ENCODE measurements at regions not wholly inside any gene's neighbourhood (a gene's known extent, or its start where the extent isn't known, plus 50 kb on each side); places are given as distances from the start of the nearest gene placed in this dataset.

DNA sequence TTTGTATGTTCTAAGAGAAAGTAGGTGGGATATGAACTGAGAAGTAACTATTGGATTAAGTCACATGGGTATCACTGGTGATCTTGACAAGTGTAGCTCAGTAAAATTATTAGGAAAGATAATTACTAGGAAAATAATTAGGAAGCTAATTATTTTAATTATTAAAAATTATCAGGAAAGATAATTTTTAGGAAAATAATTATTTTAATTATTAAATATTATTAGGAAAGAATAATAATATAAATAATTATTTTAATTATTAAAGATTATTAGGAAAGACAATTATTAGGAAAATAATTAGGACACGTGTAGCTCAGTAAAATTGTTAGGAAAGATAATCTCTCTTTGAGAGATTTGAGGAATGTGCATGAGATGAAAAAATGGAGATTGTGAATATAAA lies 623.4 kb upstream of the PIK3C3 start:
- DNase-seq (ENCODE audit: low read depth): no peak
- H3K4me3 ChIP-seq (ENCODE audit: low read depth, low read length): no peak overlapping the region
- TF ChIP-seq, protein P1, sequence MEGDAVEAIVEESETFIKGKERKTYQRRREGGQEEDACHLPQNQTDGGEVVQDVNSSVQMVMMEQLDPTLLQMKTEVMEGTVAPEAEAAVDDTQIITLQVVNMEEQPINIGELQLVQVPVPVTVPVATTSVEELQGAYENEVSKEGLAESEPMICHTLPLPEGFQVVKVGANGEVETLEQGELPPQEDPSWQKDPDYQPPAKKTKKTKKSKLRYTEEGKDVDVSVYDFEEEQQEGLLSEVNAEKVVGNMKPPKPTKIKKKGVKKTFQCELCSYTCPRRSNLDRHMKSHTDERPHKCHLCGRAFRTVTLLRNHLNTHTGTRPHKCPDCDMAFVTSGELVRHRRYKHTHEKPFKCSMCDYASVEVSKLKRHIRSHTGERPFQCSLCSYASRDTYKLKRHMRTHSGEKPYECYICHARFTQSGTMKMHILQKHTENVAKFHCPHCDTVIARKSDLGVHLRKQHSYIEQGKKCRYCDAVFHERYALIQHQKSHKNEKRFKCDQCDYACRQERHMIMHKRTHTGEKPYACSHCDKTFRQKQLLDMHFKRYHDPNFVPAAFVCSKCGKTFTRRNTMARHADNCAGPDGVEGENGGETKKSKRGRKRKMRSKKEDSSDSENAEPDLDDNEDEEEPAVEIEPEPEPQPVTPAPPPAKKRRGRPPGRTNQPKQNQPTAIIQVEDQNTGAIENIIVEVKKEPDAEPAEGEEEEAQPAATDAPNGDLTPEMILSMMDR (conservative IDR thresholded peaks at IDR 0.05; ENCODE audit: low read depth, low read length): no peak

DNA sequence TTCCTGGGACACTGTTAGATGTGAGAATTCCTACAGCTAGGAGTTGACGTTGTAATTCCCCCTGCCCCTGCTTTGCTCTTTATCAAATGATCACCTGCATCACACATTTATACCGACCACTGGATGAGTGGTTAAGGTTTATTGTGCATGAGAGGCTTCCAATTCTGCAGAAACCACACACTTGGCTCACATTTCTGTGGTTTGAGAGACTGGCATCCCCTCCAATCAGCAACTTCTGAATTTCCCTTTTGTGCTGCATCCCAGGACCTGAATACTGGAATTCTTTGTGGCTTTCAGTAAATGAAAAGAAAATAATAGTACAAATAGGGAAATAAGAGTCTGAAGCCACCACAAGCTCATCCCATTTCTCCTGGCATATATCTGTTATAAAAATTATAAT lies 628.7 kb upstream of the PIK3C3 start:
- no peak overlapping the region for H3K4me3 ChIP-seq (ENCODE audit: low read depth, low read length)
- TF ChIP-seq, protein P1 (conservative IDR thresholded peaks at IDR 0.05; ENCODE audit: low read depth, low read length): no peak
- peak; percentile 68 for DNase-seq (ENCODE audit: low read depth)

DNA sequence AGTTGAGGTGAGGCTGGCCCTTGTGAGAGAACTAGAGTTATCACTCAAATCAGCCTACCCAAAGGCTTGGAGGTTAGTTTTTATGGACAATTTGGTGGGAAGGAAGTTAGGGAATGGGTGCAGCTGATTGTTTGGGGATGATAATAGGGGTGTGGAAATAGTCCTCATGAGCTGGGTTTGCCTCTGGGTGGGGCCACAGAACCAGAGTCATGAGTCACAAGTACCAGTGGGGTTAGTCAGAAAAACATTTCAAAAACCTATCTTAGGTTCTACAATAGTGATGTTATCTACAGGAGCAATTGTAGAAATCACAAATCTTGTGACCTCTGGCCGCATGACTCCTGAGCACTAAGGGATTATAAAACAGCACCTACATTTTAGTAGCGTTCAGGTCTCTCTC lies 630.1 kb upstream of the PIK3C3 start:
- TF ChIP-seq, protein P1 (conservative IDR thresholded peaks at IDR 0.05; ENCODE audit: low read depth, low read length): no peak
- no peak overlapping the region for H3K4me3 ChIP-seq (ENCODE audit: low read depth, low read length)
- DNase-seq (ENCODE audit: low read depth): peak; percentile 11

DNA sequence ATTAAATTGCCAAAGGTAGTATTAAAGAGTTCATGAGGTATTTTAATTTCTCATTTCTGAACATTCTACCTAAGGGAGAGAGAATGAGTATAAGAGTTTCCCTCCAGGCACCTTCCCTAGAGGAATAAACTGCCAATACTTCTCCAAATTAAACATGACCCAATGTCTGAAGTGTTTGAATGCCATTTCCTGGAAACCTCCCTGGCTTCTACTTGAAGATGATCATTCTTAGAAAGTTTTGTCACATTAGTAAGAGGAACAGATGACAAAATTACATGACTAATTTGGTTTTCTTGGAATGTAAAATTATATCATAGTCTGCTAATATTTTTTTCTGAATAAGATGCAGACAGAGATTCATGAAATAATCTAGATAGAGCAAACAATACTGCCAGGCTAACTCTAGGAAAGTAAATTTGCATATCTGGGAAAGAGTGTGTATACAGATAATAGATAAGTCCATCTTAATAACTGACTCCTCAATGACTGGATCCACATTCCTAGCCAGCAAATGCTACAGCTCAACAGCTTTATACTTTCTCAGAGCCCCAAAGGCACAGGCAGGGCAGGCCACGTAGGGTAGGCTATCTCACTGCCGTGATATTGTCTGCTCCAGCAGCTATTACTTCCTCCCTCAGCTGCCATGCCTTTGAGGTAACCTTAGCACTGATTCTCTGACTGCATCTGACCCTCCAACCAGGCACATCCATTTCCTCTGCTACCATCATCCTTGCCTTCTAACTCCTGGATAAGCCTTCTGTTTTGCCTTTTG lies 630.8 kb upstream of the PIK3C3 start:
- TF ChIP-seq, protein P1 (conservative IDR thresholded peaks at IDR 0.05; ENCODE audit: low read depth, low read length): no peak
- no peak overlapping the region for H3K4me3 ChIP-seq (ENCODE audit: low read depth, low read length)
- no peak for DNase-seq (ENCODE audit: low read depth)

GRCh38 chr18:41323044-41323443 lies 632.0 kb upstream of the PIK3C3 start:
- TF ChIP-seq, protein P1 (conservative IDR thresholded peaks at IDR 0.05; ENCODE audit: low read depth, low read length): no peak
- peak; percentile 40 for DNase-seq (ENCODE audit: low read depth)

DNA sequence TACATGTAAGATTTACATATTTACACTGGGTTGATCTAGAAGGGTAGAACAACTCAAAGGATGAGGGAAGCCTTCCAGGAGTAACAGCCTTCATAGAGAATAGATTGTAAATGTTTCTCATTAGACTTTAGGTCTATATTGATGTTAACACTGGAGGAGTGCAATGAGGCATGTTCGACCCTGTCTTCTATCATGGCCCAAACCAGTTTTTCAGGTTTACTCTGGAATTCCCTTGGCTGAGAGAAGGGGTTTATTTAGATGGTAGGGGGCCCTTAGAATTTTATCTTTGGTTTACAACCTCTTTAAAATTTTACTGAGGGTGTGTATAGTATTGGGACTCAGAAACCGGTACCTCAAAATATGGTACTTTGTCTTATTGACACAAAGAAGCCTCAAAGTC lies 634.9 kb upstream of the PIK3C3 start:
- DNase-seq (ENCODE audit: low read depth): no peak
- no peak overlapping the region for H3K4me3 ChIP-seq (ENCODE audit: low read depth, low read length)
- TF ChIP-seq, protein P1 (conservative IDR thresholded peaks at IDR 0.05; ENCODE audit: low read depth, low read length): no peak

More at GRCh38 chr18:41323044-41323443, 632.0 kb upstream of the PIK3C3 start:
- no peak overlapping the region for H3K4me3 ChIP-seq (ENCODE audit: low read depth, low read length)

- TF ChIP-seq, protein P1 (conservative IDR thresholded peaks at IDR 0.05; ENCODE audit: low read depth, low read length): no peak
- no peak for DNase-seq (ENCODE audit: low read depth)
- no peak overlapping the region for H3K4me3 ChIP-seq (ENCODE audit: low read depth, low read length)
Observed at GRCh38 chr18:41315134-41315533, 639.9 kb upstream of the PIK3C3 start.
